Peyer's patch (tissue), 4 donors: ENCODE measurements at regions not wholly inside any gene's neighbourhood (a gene's known extent, or its start where the extent isn't known, plus 50 kb on each side); places are given as distances from the start of the nearest gene placed in this dataset.

Source experiments
- POLR2A ChIP-seq, 2 donors: fragments of 450-650 bp; IDR thresholded peaks; one replicate each; pipeline ENCODE4 v1.5.1; 2017; ENCODE audit warnings: antibody characterized with exemption in 2 of 2, mild to moderate bottlenecking in 2 of 2, moderate library complexity in 2 of 2
- TF ChIP-seq, protein P1 (sequence below), 6 experiments: fragments of 450-650 bp in 4 of 6; fragments of 200-600 bp in 2 of 6; sonication (generic) in 1 of 6; IDR thresholded peaks; one replicate each; pipeline ENCODE4 v1.5.1; 2017 to 2019; ENCODE audit warnings: antibody characterized with exemption in 6 of 6, mild to moderate bottlenecking in 3 of 6, moderate library complexity in 1 of 6

DNA sequence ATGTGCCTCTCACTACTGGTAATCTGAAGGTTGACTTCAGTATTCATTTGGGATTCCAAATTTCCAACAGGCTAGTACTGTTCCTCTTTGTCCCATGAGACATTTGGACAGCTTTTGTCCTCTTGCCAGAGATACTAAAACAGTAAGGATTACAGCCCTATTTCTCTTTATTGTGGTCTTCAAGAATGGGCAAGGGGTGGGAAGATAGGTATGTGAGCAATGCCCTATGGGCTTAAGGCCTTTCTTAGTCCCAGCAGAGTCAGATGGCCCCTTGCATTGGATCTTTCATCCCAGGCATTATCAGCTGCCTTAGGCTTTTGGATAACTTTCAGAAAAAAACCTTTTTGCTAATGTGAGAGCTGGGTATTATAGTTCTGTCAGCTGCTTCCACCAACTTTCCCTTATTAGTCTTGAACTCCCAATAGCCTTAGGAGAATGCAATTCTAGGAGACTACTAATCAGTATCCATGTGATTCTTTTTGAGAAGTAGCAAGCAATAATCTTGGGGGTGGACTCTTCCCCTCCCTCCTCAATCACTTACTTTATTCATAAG, 361.1 kb upstream of the NUDT12 start:
- TF ChIP-seq, protein P1, sequence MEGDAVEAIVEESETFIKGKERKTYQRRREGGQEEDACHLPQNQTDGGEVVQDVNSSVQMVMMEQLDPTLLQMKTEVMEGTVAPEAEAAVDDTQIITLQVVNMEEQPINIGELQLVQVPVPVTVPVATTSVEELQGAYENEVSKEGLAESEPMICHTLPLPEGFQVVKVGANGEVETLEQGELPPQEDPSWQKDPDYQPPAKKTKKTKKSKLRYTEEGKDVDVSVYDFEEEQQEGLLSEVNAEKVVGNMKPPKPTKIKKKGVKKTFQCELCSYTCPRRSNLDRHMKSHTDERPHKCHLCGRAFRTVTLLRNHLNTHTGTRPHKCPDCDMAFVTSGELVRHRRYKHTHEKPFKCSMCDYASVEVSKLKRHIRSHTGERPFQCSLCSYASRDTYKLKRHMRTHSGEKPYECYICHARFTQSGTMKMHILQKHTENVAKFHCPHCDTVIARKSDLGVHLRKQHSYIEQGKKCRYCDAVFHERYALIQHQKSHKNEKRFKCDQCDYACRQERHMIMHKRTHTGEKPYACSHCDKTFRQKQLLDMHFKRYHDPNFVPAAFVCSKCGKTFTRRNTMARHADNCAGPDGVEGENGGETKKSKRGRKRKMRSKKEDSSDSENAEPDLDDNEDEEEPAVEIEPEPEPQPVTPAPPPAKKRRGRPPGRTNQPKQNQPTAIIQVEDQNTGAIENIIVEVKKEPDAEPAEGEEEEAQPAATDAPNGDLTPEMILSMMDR (IDR thresholded peaks at IDR 0.05) = no peak
- TF ChIP-seq POLR2A (IDR thresholded peaks at IDR 0.05) = no peak
